ENCODE measurements at regions not wholly inside any gene's neighbourhood (a gene's known extent, or its start where the extent isn't known, plus 50 kb on each side); places are given as distances from the start of the nearest gene placed in this dataset.

DNA sequence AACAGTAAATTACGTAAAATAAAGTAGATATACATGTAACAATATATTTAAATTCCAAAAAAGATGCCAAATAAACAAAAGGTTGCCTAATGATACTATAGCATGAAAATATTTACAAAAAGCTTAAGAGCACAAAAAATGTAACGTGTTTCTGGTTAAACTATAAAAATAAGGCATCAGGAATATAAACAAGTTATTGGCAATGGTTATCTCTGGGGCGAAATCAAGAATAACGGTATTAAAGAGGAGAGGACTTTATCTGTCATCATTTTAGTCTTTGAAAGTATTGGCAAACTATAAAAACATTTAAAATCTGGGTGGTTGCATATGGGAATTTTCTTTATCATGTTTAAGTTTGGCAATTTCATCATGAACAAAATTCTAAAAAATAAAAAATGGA, 1599.2 kb downstream of the MAT2B start:
- H3K4me3 ChIP-seq (ENCODE audit: insufficient read depth, low read depth, low read length), result no peak overlapping the region
- no peaks in the 10 kb centered on the region for H3K36me3 ChIP-seq (replicated peaks; ENCODE audit: control insufficient read depth, insufficient read depth, low read length)

DNA sequence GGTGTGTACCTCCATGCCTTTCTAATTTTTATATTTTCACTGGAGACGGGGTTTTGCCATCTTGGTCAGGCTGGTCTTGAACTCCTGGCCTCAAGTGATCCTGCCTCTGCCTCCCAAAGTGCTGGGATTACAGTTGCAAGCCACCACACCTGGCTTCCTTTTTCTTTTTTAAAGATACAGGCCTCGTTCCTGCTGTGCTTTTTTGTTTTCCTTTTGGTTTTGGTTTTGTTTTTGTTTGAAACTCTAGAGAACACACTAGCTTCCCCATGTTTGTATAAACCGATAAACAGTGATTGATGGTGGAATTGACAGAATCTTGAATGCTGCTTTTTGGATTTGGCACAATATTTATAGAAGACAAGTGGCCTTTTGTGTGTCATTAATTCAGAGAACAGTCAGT, 1603.4 kb downstream of the MAT2B start:
- DNase-seq, result no peak
- Histone ChIP-seq H3K36me3 (replicated peaks; ENCODE audit: control insufficient read depth, insufficient read depth, low read length) (no peaks in the 10 kb centered on the region), H3K27me3 (ENCODE audit: control insufficient read depth, insufficient read depth, low read length) (no peaks in the 10 kb centered on the region), H3K4me3 (ENCODE audit: insufficient read depth, low read depth, low read length) (no peak overlapping the region)

More for the DNA sequence above, 1599.2 kb downstream of the MAT2B start:
- DNase-seq, result no peak
- no peaks in the 10 kb centered on the region for H3K27me3 ChIP-seq (ENCODE audit: control insufficient read depth, insufficient read depth, low read length)

GRCh38 chr5:165119175-165119574, 1613.8 kb downstream of the MAT2B start:
- H3K27me3 ChIP-seq (ENCODE audit: control insufficient read depth, insufficient read depth, low read length), result no peaks in the 10 kb centered on the region
- H3K4me3 ChIP-seq (ENCODE audit: insufficient read depth, low read depth, low read length), result no peak overlapping the region
- H3K36me3 ChIP-seq (replicated peaks; ENCODE audit: control insufficient read depth, insufficient read depth, low read length), result no peaks in the 10 kb centered on the region
- DNase-seq, result no peak

GRCh38 chr5:165126598-165126997, 1621.2 kb downstream of the MAT2B start:
- no peak overlapping the region for H3K4me3 ChIP-seq (ENCODE audit: insufficient read depth, low read depth, low read length)
- H3K36me3 ChIP-seq (replicated peaks; ENCODE audit: control insufficient read depth, insufficient read depth, low read length), result no peaks in the 10 kb centered on the region
- DNase-seq, result no peak
- H3K27me3 ChIP-seq (ENCODE audit: control insufficient read depth, insufficient read depth, low read length), result no peaks in the 10 kb centered on the region

GRCh38 chr5:165127941-165128340, 1622.5 kb downstream of the MAT2B start:
- DNase-seq, result peak; percentile 1
- H3K27me3 ChIP-seq (ENCODE audit: control insufficient read depth, insufficient read depth, low read length), result no peaks in the 10 kb centered on the region
- no peak overlapping the region for H3K4me3 ChIP-seq (ENCODE audit: insufficient read depth, low read depth, low read length)
- H3K36me3 ChIP-seq (replicated peaks; ENCODE audit: control insufficient read depth, insufficient read depth, low read length), result no peaks in the 10 kb centered on the region

DNA sequence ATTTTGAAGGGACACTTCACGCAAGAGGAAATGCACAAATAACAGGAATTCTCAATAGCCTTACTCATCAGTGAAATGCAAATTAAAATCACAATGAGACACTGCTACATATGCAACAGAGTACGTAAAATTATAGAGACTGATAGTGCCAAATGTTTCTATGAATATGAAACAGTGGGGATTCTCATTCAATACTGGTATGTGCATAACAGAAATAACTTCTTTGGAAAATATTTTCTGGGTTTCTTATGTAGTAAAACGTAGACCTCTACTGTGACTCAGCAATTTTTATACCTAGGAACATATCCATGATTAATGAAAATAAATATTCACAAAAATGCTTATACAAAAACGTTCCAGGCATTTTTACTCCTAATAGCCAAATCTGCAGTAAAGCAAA, 1625.2 kb downstream of the MAT2B start:
- DNase-seq, result no peak
- H3K4me3 ChIP-seq (ENCODE audit: insufficient read depth, low read depth, low read length), result no peak overlapping the region
- H3K36me3 ChIP-seq (replicated peaks; ENCODE audit: control insufficient read depth, insufficient read depth, low read length), result no peaks in the 10 kb centered on the region
- no peaks in the 10 kb centered on the region for H3K27me3 ChIP-seq (ENCODE audit: control insufficient read depth, insufficient read depth, low read length)

DNA sequence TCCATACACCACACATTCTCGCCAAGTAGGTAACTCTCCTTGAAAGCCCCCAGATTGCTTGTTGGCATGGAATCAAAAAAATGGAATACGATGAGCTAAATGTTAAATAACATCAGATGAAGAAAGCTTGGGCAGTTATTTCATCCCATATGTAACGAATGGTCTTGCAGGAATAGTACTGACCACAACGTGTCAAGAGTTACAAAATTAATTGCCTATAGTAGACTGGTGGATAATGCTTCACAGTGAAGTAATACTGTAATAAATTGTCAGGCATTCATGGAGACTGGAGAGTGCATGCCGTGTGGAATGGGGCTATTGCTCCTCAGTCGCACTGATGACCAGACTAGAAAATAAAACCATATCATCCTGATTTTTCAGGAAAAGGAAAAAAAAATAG, 1628.7 kb downstream of the MAT2B start:
- Histone ChIP-seq H3K27me3 (ENCODE audit: control insufficient read depth, insufficient read depth, low read length) (no peaks in the 10 kb centered on the region), H3K4me3 (ENCODE audit: insufficient read depth, low read depth, low read length) (no peak overlapping the region), H3K36me3 (replicated peaks; ENCODE audit: control insufficient read depth, insufficient read depth, low read length) (no peaks in the 10 kb centered on the region)
- no peak for DNase-seq

- H3K27me3 ChIP-seq (ENCODE audit: control insufficient read depth, insufficient read depth, low read length), result no peaks in the 10 kb centered on the region
- no peak overlapping the region for H3K4me3 ChIP-seq (ENCODE audit: insufficient read depth, low read depth, low read length)
- DNase-seq, result no peak
Measured at GRCh38 chr5:165135565-165135964, 1630.1 kb downstream of the MAT2B start.

DNA sequence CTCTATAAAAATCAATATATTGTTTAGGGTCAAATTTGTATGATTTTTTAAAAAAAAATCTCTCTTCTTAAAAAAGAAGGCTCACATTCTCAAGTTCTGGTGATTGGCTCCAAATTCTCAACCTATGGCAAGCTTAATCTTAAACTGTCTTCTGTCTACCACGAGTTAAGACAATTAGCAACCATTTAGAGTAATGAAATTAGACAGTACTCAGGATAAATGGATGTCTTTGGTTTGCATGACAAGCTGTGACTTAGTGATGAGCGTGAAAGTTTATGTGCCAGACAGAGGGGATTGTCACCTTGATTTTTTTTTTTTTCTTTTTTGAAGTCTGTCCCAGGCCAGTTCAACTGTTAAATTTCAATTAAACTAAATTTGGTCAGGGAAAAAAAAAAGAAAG, 1632.3 kb downstream of the MAT2B start:
- H3K36me3 ChIP-seq (replicated peaks; ENCODE audit: control insufficient read depth, insufficient read depth, low read length), result no peaks in the 10 kb centered on the region
- H3K4me3 ChIP-seq (ENCODE audit: insufficient read depth, low read depth, low read length), result no peak overlapping the region
- no peaks in the 10 kb centered on the region for H3K27me3 ChIP-seq (ENCODE audit: control insufficient read depth, insufficient read depth, low read length)
- DNase-seq, result no peak

More at GRCh38 chr5:165135565-165135964, 1630.1 kb downstream of the MAT2B start:
- no peaks in the 10 kb centered on the region for H3K36me3 ChIP-seq (replicated peaks; ENCODE audit: control insufficient read depth, insufficient read depth, low read length)

DNA sequence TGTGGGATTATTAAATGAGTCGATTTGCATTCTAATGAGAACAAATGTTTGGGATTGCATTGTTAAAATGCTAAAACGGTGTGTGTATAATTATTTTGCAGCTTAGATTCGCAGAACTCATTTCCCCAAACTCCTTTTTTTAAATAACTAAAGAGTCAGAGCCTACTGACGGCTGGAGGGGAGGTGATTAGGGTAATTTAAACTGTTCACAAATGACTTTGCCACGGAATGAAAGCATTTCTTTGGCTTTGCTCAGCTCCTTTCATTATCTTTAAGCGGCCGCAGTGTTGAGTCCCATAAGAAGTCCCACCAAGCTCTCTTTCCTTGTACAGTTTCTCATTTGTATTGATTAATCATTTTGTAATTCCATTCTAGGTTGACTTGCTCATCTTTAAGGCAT, 1632.8 kb downstream of the MAT2B start:
- Histone ChIP-seq H3K27me3 (ENCODE audit: control insufficient read depth, insufficient read depth, low read length) (no peaks in the 10 kb centered on the region), H3K4me3 (ENCODE audit: insufficient read depth, low read depth, low read length) (no peak overlapping the region), H3K36me3 (replicated peaks; ENCODE audit: control insufficient read depth, insufficient read depth, low read length) (no peaks in the 10 kb centered on the region)
- no peak for DNase-seq

- no peaks in the 10 kb centered on the region for H3K36me3 ChIP-seq (replicated peaks; ENCODE audit: control insufficient read depth, insufficient read depth, low read length)
- no peak for DNase-seq
- no peak overlapping the region for H3K4me3 ChIP-seq (ENCODE audit: insufficient read depth, low read depth, low read length)
- no peaks in the 10 kb centered on the region for H3K27me3 ChIP-seq (ENCODE audit: control insufficient read depth, insufficient read depth, low read length)
Measured at GRCh38 chr5:165139262-165139661, 1633.8 kb downstream of the MAT2B start.

GRCh38 chr5:165139721-165140120, 1634.3 kb downstream of the MAT2B start:
- no peaks in the 10 kb centered on the region for H3K27me3 ChIP-seq (ENCODE audit: control insufficient read depth, insufficient read depth, low read length)
- H3K36me3 ChIP-seq (replicated peaks; ENCODE audit: control insufficient read depth, insufficient read depth, low read length), result no peaks in the 10 kb centered on the region
- no peak overlapping the region for H3K4me3 ChIP-seq (ENCODE audit: insufficient read depth, low read depth, low read length)
- no peak for DNase-seq

DNA sequence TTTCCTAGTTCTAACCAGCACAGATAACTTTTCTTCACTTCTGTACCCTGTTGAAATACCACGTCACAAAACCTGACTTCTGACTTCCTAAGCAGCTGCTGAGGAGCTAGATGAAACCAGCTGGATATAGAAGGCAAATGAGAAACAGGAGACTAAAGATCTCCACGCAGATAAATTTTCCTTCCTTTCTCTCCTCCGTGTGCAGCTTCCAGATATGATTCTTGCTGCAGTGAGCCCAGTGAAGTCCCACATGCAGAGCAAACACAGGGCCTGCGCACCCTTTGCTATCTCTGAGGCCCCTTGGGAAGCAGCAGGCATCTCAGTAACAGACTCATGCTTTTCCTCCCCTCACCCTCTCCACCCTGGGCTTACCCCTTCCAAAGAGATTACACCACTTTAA, 1638.3 kb downstream of the MAT2B start:
- no peak for DNase-seq
- Histone ChIP-seq H3K27me3 (ENCODE audit: control insufficient read depth, insufficient read depth, low read length) (no peaks in the 10 kb centered on the region), H3K36me3 (replicated peaks; ENCODE audit: control insufficient read depth, insufficient read depth, low read length) (no peaks in the 10 kb centered on the region), H3K4me3 (ENCODE audit: insufficient read depth, low read depth, low read length) (no peak overlapping the region)

GRCh38 chr5:165149431-165149830, 1644.0 kb downstream of the MAT2B start:
- Histone ChIP-seq H3K36me3 (replicated peaks; ENCODE audit: control insufficient read depth, insufficient read depth, low read length) (no peaks in the 10 kb centered on the region), H3K4me3 (ENCODE audit: insufficient read depth, low read depth, low read length) (no peak overlapping the region), H3K27me3 (ENCODE audit: control insufficient read depth, insufficient read depth, low read length) (no peaks in the 10 kb centered on the region)
- no peak for DNase-seq

- DNase-seq, result no peak
- Histone ChIP-seq H3K36me3 (replicated peaks; ENCODE audit: control insufficient read depth, insufficient read depth, low read length) (no peaks in the 10 kb centered on the region), H3K4me3 (ENCODE audit: insufficient read depth, low read depth, low read length) (no peak overlapping the region), H3K27me3 (ENCODE audit: control insufficient read depth, insufficient read depth, low read length) (no peaks in the 10 kb centered on the region)
Measured at GRCh38 chr5:165152058-165152457, 1646.6 kb downstream of the MAT2B start.

- Histone ChIP-seq H3K27me3 (ENCODE audit: control insufficient read depth, insufficient read depth, low read length) (no peaks in the 10 kb centered on the region), H3K36me3 (replicated peaks; ENCODE audit: control insufficient read depth, insufficient read depth, low read length) (no peaks in the 10 kb centered on the region), H3K4me3 (ENCODE audit: insufficient read depth, low read depth, low read length) (no peak overlapping the region)
- DNase-seq, result no peak
Measured at GRCh38 chr5:165157219-165157618, 1651.8 kb downstream of the MAT2B start.
